Endodermal cell (in vitro differentiated cells): ENCODE measurements at regions not wholly inside any gene's neighbourhood (a gene's known extent, or its start where the extent isn't known, plus 50 kb on each side); places are given as distances from the start of the nearest gene placed in this dataset.

Experiments
- DNase-seq: peaks from one replicate; pipeline ENCODE4 v3.0.0-alpha.2; 2017
- H3K27ac ChIP-seq: 2 replicates; pipeline ENCODE4 v1.5.1; 2013; ENCODE audit warnings: mild to moderate bottlenecking, low read depth, low read length, moderate library complexity
- H3K27me3 ChIP-seq: 2 replicates; pipeline ENCODE4 v1.6.1; 2013; ENCODE audit warnings: mild to moderate bottlenecking, low read length, moderate library complexity; ENCODE audit not compliant: insufficient read depth, control insufficient read depth, poor library complexity, severe bottlenecking
- H3K36me3 ChIP-seq: 2 replicates; pipeline ENCODE4 v1.7.0; 2013; ENCODE audit warnings: mild to moderate bottlenecking, low read length, moderate library complexity; ENCODE audit not compliant: control insufficient read depth, insufficient read depth
- H3K4me1 ChIP-seq: one replicate; pipeline ENCODE4 v1.7.0; 2013; ENCODE audit warnings: low read length; ENCODE audit not compliant: control insufficient read depth, insufficient read depth
- H3K4me3 ChIP-seq: 2 replicates; pipeline ENCODE4 v1.5.1; 2013; ENCODE audit warnings: mild to moderate bottlenecking, low read length, moderate library complexity
- H3K9ac ChIP-seq: 2 replicates; pipeline ENCODE4 v1.6.1; 2013; ENCODE audit warnings: mild to moderate bottlenecking, low read length, moderate library complexity; ENCODE audit not compliant: poor library complexity, severe bottlenecking; ENCODE audit errors: extremely low read depth
- H3K9me3 ChIP-seq: 2 replicates; pipeline ENCODE4 v1.6.1; 2013; ENCODE audit warnings: mild to moderate bottlenecking, low read length, moderate library complexity; ENCODE audit not compliant: control insufficient read depth
- H3K27ac Mint-ChIP-seq: 2 replicates; pipeline ENCODE4 v1.8.0; 2020; ENCODE audit warnings: mixed read lengths
- H3K27me3 Mint-ChIP-seq: 2 replicates; pipeline ENCODE4 v1.8.0; 2021; ENCODE audit warnings: mild to moderate bottlenecking, mixed read lengths; ENCODE audit not compliant: insufficient read depth
- H3K36me3 Mint-ChIP-seq: 2 replicates; pipeline ENCODE4 v1.8.0; 2020; ENCODE audit warnings: low read depth, mixed read lengths
- H3K4me1 Mint-ChIP-seq: 2 replicates; pipeline ENCODE4 v1.8.0; 2020; ENCODE audit warnings: mixed read lengths
- H3K4me3 Mint-ChIP-seq: 2 replicates; pipeline ENCODE4 v1.8.0; 2020; ENCODE audit warnings: mild to moderate bottlenecking, moderate library complexity, mixed read lengths
- H3K9me3 Mint-ChIP-seq: 2 replicates; pipeline ENCODE4 v1.8.0; 2020; ENCODE audit warnings: mild to moderate bottlenecking, mixed read lengths
- CTCF ChIP-seq: fragments of 200-600 bp; sonication (generic); conservative IDR thresholded peaks from 2 replicates; pipeline ENCODE4 v1.5.0; 2021; ENCODE audit warnings: antibody characterized with exemption, mild to moderate bottlenecking
- WGBS, 2 experiments: methylation state at CpG; one replicate each; pipeline versions ENCODE4 v1.1.5 to v1.1.7; 2013; ENCODE audit warnings: missing lambda C conversion rate in 2 of 2, mixed read lengths in 1 of 2; ENCODE audit not compliant: insufficient coverage in 1 of 2, insufficient read length in 1 of 2; 5-methylcytosine and 5-hydroxymethylcytosine counted together

GRCh38 chr10:91163869-91164474 lies 56.5 kb upstream of the PCGF5 start:
- Histone ChIP-seq H3K27ac (no peak overlapping the region), H3K9me3 (no peaks in the 10 kb centered on the region), H3K27me3 (peaks cover 83% of the 10 kb centered on the region), H3K4me3 (peak overlapping the region; percentile 79), H3K36me3 (no peaks in the 10 kb centered on the region), H3K4me1 (no peaks in the 10 kb centered on the region), H3K9ac (peak overlapping the region; percentile 6)
- WGBS, 2 experiments = 3 to 10% methylated on average over 11 to 38 of the region's 38 CpGs
- Mint-ChIP-seq H3K27me3 (peaks cover 87% of the 10 kb centered on the region), H3K27ac (no peak overlapping the region), H3K36me3 (no peaks in the 10 kb centered on the region), H3K9me3 (no peaks in the 10 kb centered on the region), H3K4me3 (peak overlapping the region; percentile 56), H3K4me1 (no peaks in the 10 kb centered on the region)
- DNase-seq = peak; percentile 65
- no peak for TF ChIP-seq CTCF

- Mint-ChIP-seq H3K4me1 (no peaks in the 10 kb centered on the region), H3K27ac (no peak overlapping the region), H3K36me3 (no peaks in the 10 kb centered on the region), H3K27me3 (peaks cover 85% of the 10 kb centered on the region), H3K4me3 (peak overlapping the region; percentile 56), H3K9me3 (no peaks in the 10 kb centered on the region)
- H3K9ac ChIP-seq = no peak overlapping the region
- H3K9me3 ChIP-seq = no peaks in the 10 kb centered on the region
- TF ChIP-seq CTCF = no peak
- H3K4me1 ChIP-seq = no peaks in the 10 kb centered on the region
- H3K4me3 ChIP-seq = peak overlapping the region; percentile 79
- H3K36me3 ChIP-seq = no peaks in the 10 kb centered on the region
- peaks cover 77% of the 10 kb centered on the region for H3K27me3 ChIP-seq
- DNase-seq = no peak
- WGBS, 2 experiments = 73 to 89% methylated on average over 6 to 7 of the region's 7 CpGs
- H3K27ac ChIP-seq = no peak overlapping the region
These were observed 55.9 kb upstream of the PCGF5 start for GRCh38 chr10:91164520-91165065.

GRCh38 chr10:91167406-91167805 lies 53.1 kb upstream of the PCGF5 start:
- no peak overlapping the region for H3K9ac ChIP-seq
- H3K27ac ChIP-seq = no peak overlapping the region
- Mint-ChIP-seq H3K27me3 (peaks cover 85% of the 10 kb centered on the region), H3K36me3 (no peaks in the 10 kb centered on the region), H3K9me3 (peaks cover 3% of the 10 kb centered on the region), H3K27ac (no peak overlapping the region), H3K4me3 (no peak overlapping the region), H3K4me1 (no peaks in the 10 kb centered on the region)
- no peaks in the 10 kb centered on the region for H3K4me1 ChIP-seq
- no peak for TF ChIP-seq CTCF
- no peak for DNase-seq
- no peak overlapping the region for H3K4me3 ChIP-seq
- H3K36me3 ChIP-seq = no peaks in the 10 kb centered on the region
- peaks cover 49% of the 10 kb centered on the region for H3K27me3 ChIP-seq
- H3K9me3 ChIP-seq = peaks cover 9% of the 10 kb centered on the region
- WGBS, 2 experiments = 93 to 100% methylated on average over 2 of the region's 2 CpGs
